Esophagus muscularis mucosa (tissue), 4 donors: ENCODE measurements at regions not wholly inside any gene's neighbourhood (a gene's known extent, or its start where the extent isn't known, plus 50 kb on each side); places are given as distances from the start of the nearest gene placed in this dataset.

Experiments used
- DNase-seq: peaks from one replicate; pipeline ENCODE4 v3.0.0-alpha.2; 2017; ENCODE audit errors: extremely low spot score
- H3K27ac ChIP-seq, 4 donors: fragments of 200-600 bp; sonication (generic); replicated peaks in 1 of 4; 1 replicate in 3 of 4; 2 replicates in 1 of 4; pipeline ENCODE4 v1.5.1; 2016 to 2019; ENCODE audit warnings: mild to moderate bottlenecking in 1 of 4
- H3K27me3 ChIP-seq, 4 donors: fragments of 200-600 bp; sonication (generic); one replicate each; pipeline versions ENCODE4 v1.5.1 to v1.6.0; 2016 to 2019
- H3K36me3 ChIP-seq, 4 donors: fragments of 200-600 bp; sonication (generic); one replicate each; pipeline ENCODE4 v1.5.1; 2016 to 2019
- H3K4me1 ChIP-seq, 4 donors: fragments of 200-600 bp; sonication (generic); one replicate each; pipeline ENCODE4 v1.5.1; 2016 to 2019
- H3K4me3 ChIP-seq, 4 donors: fragments of 200-600 bp; sonication (generic); 1 replicate in 2 of 4; 2 replicates in 2 of 4; pipeline ENCODE4 v1.5.1; 2016 to 2019; ENCODE audit warnings: mild to moderate bottlenecking in 4 of 4, moderate library complexity in 1 of 4
- H3K9me3 ChIP-seq, 4 donors: fragments of 200-600 bp; sonication (generic); 1 replicate in 3 of 4; 2 replicates in 1 of 4; pipeline ENCODE4 v1.5.1; 2016 to 2019
- CTCF ChIP-seq, 3 experiments: fragments of 200-600 bp in 2 of 3; fragments of 450-650 bp in 1 of 3; sonication (generic) in 2 of 3; IDR thresholded peaks; one replicate each; pipeline ENCODE4 v1.5.1; 2017 to 2019; ENCODE audit warnings: antibody characterized with exemption in 3 of 3, mild to moderate bottlenecking in 2 of 3, moderate library complexity in 1 of 3
- EP300 ChIP-seq: sonication (generic); formaldehyde crosslinking; IDR thresholded peaks from one replicate; pipeline ENCODE4 v1.6.1; 2017; ENCODE audit warnings: antibody characterized with exemption
- POLR2A ChIP-seq: fragments of 450-650 bp; IDR thresholded peaks from one replicate; pipeline ENCODE4 v1.6.1; 2017; ENCODE audit warnings: antibody characterized with exemption, moderate library complexity, mild to moderate bottlenecking, low read depth
- POLR2AphosphoS5 ChIP-seq, 2 donors: sonication (generic); formaldehyde crosslinking; IDR thresholded peaks; one replicate each; pipeline ENCODE4 v1.6.1; 2017; ENCODE audit warnings: antibody characterized with exemption in 2 of 2
- WGBS: methylation state at CpG from one replicate; pipeline ENCODE4 v1.1.5; 2018; 5-methylcytosine and 5-hydroxymethylcytosine counted together
- intact Hi-C: fragments of 100-400 bp; cut with DNase I; formaldehyde crosslinking; loops from one replicate; pipeline ENCODE4 v1.15.1; 2023

- no peak for TF ChIP-seq CTCF (IDR thresholded peaks at IDR 0.05)
- TF ChIP-seq POLR2A, result no peak
- TF ChIP-seq EP300, result no peak
- no peak for TF ChIP-seq POLR2AphosphoS5 (IDR thresholded peaks at IDR 0.05)
Observed at GRCh38 chr14:22479132-22479531, 109.9 kb downstream of the DAD1 start.

GRCh38 chr14:22478670-22479069 lies 110.4 kb downstream of the DAD1 start:
- peaks cover 0 to 11% (median 0%) of the 10 kb centered on the region in 4 donors for H3K27me3 ChIP-seq
- no peaks in the 10 kb centered on the region for H3K9me3 ChIP-seq
- peaks cover 18 to 37% (median 23%) of the 10 kb centered on the region in 4 donors for H3K4me1 ChIP-seq
- H3K36me3 ChIP-seq, result no peaks in the 10 kb centered on the region
- H3K4me3 ChIP-seq, result no peak overlapping the region
- WGBS, result 56% methylated on average over 3 of the region's 3 CpGs
- TF ChIP-seq CTCF (IDR thresholded peaks at IDR 0.05) (no peak), EP300 (no peak), POLR2AphosphoS5 (IDR thresholded peaks at IDR 0.05) (no peak), POLR2A (no peak)
- intact Hi-C loops, result loop anchor here (10.0 kb wide), 1 partner anchor 164 kb away; no protein-coding TSS in a partner anchor
- H3K27ac ChIP-seq, result no peak overlapping the region
- no peak for DNase-seq

More at GRCh38 chr14:22479132-22479531, 109.9 kb downstream of the DAD1 start:
- H3K9me3 ChIP-seq, result no peaks in the 10 kb centered on the region
- DNase-seq, result no peak
- intact Hi-C loops, result loop anchor here (10.0 kb wide), 1 partner anchor 164 kb away; no protein-coding TSS in a partner anchor
- H3K4me3 ChIP-seq, result no peak overlapping the region
- no peaks in the 10 kb centered on the region for H3K36me3 ChIP-seq
- H3K4me1 ChIP-seq, result peaks cover 18 to 41% (median 23%) of the 10 kb centered on the region in 4 donors
- 78% methylated on average over 6 of the region's 6 CpGs for whole genome bisulfite sequencing
- peaks cover 0 to 9% (median 0%) of the 10 kb centered on the region in 4 donors for H3K27me3 ChIP-seq
- H3K27ac ChIP-seq, result no peak overlapping the region

- Histone ChIP-seq H3K27me3 (peaks cover 0 to 15% (median 0%) of the 10 kb centered on the region in 4 donors), H3K4me1 (peaks cover 18 to 37% (median 23%) of the 10 kb centered on the region in 4 donors), H3K4me3 (no peak overlapping the region), H3K36me3 (no peaks in the 10 kb centered on the region), H3K27ac (no peak overlapping the region), H3K9me3 (no peaks in the 10 kb centered on the region)
- intact Hi-C loops, result loop anchor here (10.0 kb wide), 1 partner anchor 163 kb away; no protein-coding TSS in a partner anchor
- 78% methylated on average over 4 of the region's 4 CpGs for WGBS
- TF ChIP-seq CTCF (IDR thresholded peaks at IDR 0.05) (no peak), POLR2AphosphoS5 (IDR thresholded peaks at IDR 0.05) (no peak), POLR2A (no peak), EP300 (no peak)
- no peak for DNase-seq
Observed at GRCh38 chr14:22478247-22478646, 110.8 kb downstream of the DAD1 start.

GRCh38 chr14:22477569-22478194 lies 111.3 kb downstream of the DAD1 start:
- H3K36me3 ChIP-seq, result no peaks in the 10 kb centered on the region
- H3K27me3 ChIP-seq, result peaks cover 0 to 18% (median 0%) of the 10 kb centered on the region in 4 donors
- WGBS, result 86% methylated on average over 5 of the region's 5 CpGs
- no peak overlapping the region for H3K27ac ChIP-seq
- intact Hi-C loops, result loop anchor here (10.0 kb wide), 1 partner anchor 163 kb away; no protein-coding TSS in a partner anchor
- H3K4me3 ChIP-seq, result no peak overlapping the region
- H3K9me3 ChIP-seq, result no peaks in the 10 kb centered on the region
- DNase-seq, result no peak
- TF ChIP-seq CTCF (IDR thresholded peaks at IDR 0.05), result no peak
- peaks cover 18 to 40% (median 24%) of the 10 kb centered on the region in 4 donors for H3K4me1 ChIP-seq
